HG02571 (cell line): ENCODE measurements at regions not wholly inside any gene's neighbourhood (a gene's known extent, or its start where the extent isn't known, plus 50 kb on each side); places are given as distances from the start of the nearest gene placed in this dataset.

ENCODE experiments used
- ATAC-seq: cut with Tn5 transposase; IDR thresholded peaks from one replicate; pipeline ENCODE4 v1.9.1; 2021; ENCODE audit warnings: mild to moderate bottlenecking, moderate library complexity; ENCODE audit not compliant: unreplicated experiment

GRCh38 chr2:21427606-21428005, 303.8 kb downstream of the TDRD15 start:
- ATAC-seq = no peak

GRCh38 chr2:21428754-21429153, 305.0 kb downstream of the TDRD15 start:
- no peak for ATAC-seq

GRCh38 chr2:21429747-21430146, 306.0 kb downstream of the TDRD15 start:
- ATAC-seq = no peak

- ATAC-seq = no peak
Measured at GRCh38 chr2:21431078-21431477, 307.3 kb downstream of the TDRD15 start.

- ATAC-seq = no peak
Measured at GRCh38 chr2:21438949-21439348, 315.2 kb downstream of the TDRD15 start.

GRCh38 chr2:21441442-21441841, 317.7 kb downstream of the TDRD15 start:
- ATAC-seq = no peak

GRCh38 chr2:21443494-21444105, 319.8 kb downstream of the TDRD15 start:
- ATAC-seq = no peak

GRCh38 chr2:21449881-21450280, 326.1 kb downstream of the TDRD15 start:
- no peak for ATAC-seq

- ATAC-seq = no peak
Measured at GRCh38 chr2:21451403-21451802, 327.6 kb downstream of the TDRD15 start.

GRCh38 chr2:21452263-21452662, 328.5 kb downstream of the TDRD15 start:
- ATAC-seq = no peak

GRCh38 chr2:21452678-21453077, 328.9 kb downstream of the TDRD15 start:
- ATAC-seq = no peak

- ATAC-seq = no peak
Measured at GRCh38 chr2:21453723-21454450, 330.1 kb downstream of the TDRD15 start.

- ATAC-seq = no peak
Measured at GRCh38 chr2:21454839-21455238, 331.1 kb downstream of the TDRD15 start.

GRCh38 chr2:21461754-21462240, 338.0 kb downstream of the TDRD15 start:
- ATAC-seq = no peak

GRCh38 chr2:21466341-21466927, 342.7 kb downstream of the TDRD15 start:
- ATAC-seq = no peak

GRCh38 chr2:21467280-21467818, 343.6 kb downstream of the TDRD15 start:
- ATAC-seq = no peak

- ATAC-seq = no peak
Measured at GRCh38 chr2:21467910-21468309, 344.1 kb downstream of the TDRD15 start.

- no peak for ATAC-seq
Measured at GRCh38 chr2:21468624-21469023, 344.9 kb downstream of the TDRD15 start.

GRCh38 chr2:21469158-21469557, 345.4 kb downstream of the TDRD15 start:
- ATAC-seq = no peak

- no peak for ATAC-seq
Measured at GRCh38 chr2:21469564-21469963, 345.8 kb downstream of the TDRD15 start.

- no peak for ATAC-seq
Measured at GRCh38 chr2:21480162-21480561, 356.4 kb downstream of the TDRD15 start.

- ATAC-seq = no peak
Measured at GRCh38 chr2:21484643-21485042, 360.9 kb downstream of the TDRD15 start.
